ENCODE measurements at regions not wholly inside any gene's neighbourhood (a gene's known extent, or its start where the extent isn't known, plus 50 kb on each side); places are given as distances from the start of the nearest gene placed in this dataset.

GRCh38 chr13:59203855-59204254 lies 959.9 kb downstream of the DIAPH3 start:
- Histone ChIP-seq H3K4me1 (no peaks in the 10 kb centered on the region), H3K4me3 (no peak overlapping the region), H3K27ac (no peak overlapping the region), H3K36me3 (no peaks in the 10 kb centered on the region), H3K27me3 (no peaks in the 10 kb centered on the region), H3K9me3 (peaks cover 0 to 9% (median 0%) of the 10 kb centered on the region in 12 donors)
- no peak for ATAC-seq
- WGBS, 4 donors = 45 to 54% (median 48%) methylated on average over 6 of the region's 6 CpGs
- no peak for DNase-seq
- TF ChIP-seq CTCF (IDR thresholded peaks at IDR 0.05) = no peak
- TF ChIP-seq POLR2A (IDR thresholded peaks at IDR 0.05) = no peak
- intact Hi-C loops (cut with DNase I) = no loop called here

DNA sequence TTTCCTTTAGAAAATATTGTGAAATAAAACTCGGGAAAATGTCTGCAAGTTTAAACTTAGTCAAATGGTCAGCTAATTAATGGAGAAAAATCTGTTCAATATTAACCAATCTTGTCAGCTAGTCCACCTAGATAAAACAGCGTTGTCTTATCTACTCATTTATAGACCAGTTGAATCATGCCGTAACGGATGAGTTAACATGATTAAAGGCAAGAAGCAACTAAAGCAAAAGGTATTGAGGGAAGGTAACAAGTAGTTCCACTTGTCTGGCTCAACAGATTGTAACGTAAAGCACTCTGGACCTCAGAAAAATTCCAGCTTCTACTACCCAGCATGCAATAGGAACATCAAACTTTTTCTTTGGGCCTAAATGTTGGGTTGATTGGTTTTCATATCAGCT lies 958.2 kb downstream of the DIAPH3 start:
- WGBS, 4 donors = 90 to 94% (median 92%) methylated on average over 5 of the region's 5 CpGs
- no peak overlapping the region for H3K27ac ChIP-seq

GRCh38 chr13:59208405-59209195 lies 955.1 kb downstream of the DIAPH3 start:
- no peaks in the 10 kb centered on the region for H3K4me1 ChIP-seq
- H3K27me3 ChIP-seq = no peaks in the 10 kb centered on the region
- no peak for ATAC-seq
- H3K27ac ChIP-seq = no peak overlapping the region
- peaks cover 0 to 3% (median 0%) of the 10 kb centered on the region in 12 donors for H3K9me3 ChIP-seq
- intact Hi-C loops (cut with DNase I) = no loop called here
- WGBS, 4 donors = 92 to 95% (median 94%) methylated on average over 6 of the region's 6 CpGs
- no peak for DNase-seq
- H3K4me3 ChIP-seq = no peak overlapping the region
- TF ChIP-seq CTCF (IDR thresholded peaks at IDR 0.05) (no peak), POLR2A (IDR thresholded peaks at IDR 0.05) (no peak)
- H3K36me3 ChIP-seq = no peaks in the 10 kb centered on the region

More for the DNA sequence above, 958.2 kb downstream of the DIAPH3 start:
- H3K36me3 ChIP-seq = no peaks in the 10 kb centered on the region
- H3K4me1 ChIP-seq = no peaks in the 10 kb centered on the region
- DNase-seq (no peak), ATAC-seq (no peak)
- no peak overlapping the region for H3K4me3 ChIP-seq
- intact Hi-C loops (cut with DNase I) = no loop called here
- no peak for TF ChIP-seq POLR2A (IDR thresholded peaks at IDR 0.05)
- TF ChIP-seq CTCF (IDR thresholded peaks at IDR 0.05) = no peak
- no peaks in the 10 kb centered on the region for H3K27me3 ChIP-seq
- peaks cover 0 to 9% (median 0%) of the 10 kb centered on the region in 12 donors for H3K9me3 ChIP-seq

DNA sequence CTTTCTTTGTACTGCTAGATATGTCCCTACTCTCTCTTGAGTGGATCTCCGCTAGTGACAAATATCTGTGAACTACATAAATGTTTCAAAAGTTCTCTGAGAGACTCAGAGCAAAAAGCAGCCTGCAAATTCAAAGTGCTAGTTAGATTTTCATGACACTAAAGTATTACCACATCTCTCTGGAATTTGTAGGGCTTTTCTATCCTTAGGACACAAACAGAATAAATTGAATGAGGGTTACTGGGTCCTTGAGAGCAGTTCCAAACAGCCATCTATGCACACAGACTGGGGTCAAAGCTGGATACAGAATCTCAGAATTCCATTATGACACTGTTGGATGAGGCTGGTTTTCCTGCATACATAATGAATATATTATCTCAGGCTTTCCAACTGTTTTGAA lies 953.2 kb downstream of the DIAPH3 start:
- Histone ChIP-seq H3K36me3 (no peaks in the 10 kb centered on the region), H3K27me3 (no peaks in the 10 kb centered on the region), H3K4me3 (no peak overlapping the region), H3K27ac (no peak overlapping the region), H3K4me1 (no peaks in the 10 kb centered on the region), H3K9me3 (no peaks in the 10 kb centered on the region)
- ATAC-seq (no peak), DNase-seq (no peak)
- 73 to 86% (median 83%) methylated on average over 1 of the region's 1 CpG for WGBS, 4 donors
- intact Hi-C loops (cut with DNase I) = no loop called here
- TF ChIP-seq POLR2A (IDR thresholded peaks at IDR 0.05) (no peak), CTCF (IDR thresholded peaks at IDR 0.05) (no peak)

Measured in heart left ventricle (tissue), 16 donors.